AG10803 (cell line): ENCODE measurements at regions not wholly inside any gene's neighbourhood (a gene's known extent, or its start where the extent isn't known, plus 50 kb on each side); places are given as distances from the start of the nearest gene placed in this dataset.
"Not testable (repeated sequence)": the region's sequence is repeated elsewhere in the genome, so short reads cannot be mapped to it uniquely, and the experiment has no call there.

Experiments
- DNase-seq: peaks from one replicate; pipeline ENCODE4 v3.0.0; 2010; ENCODE audit warnings: low read depth
- H3K4me3 ChIP-seq: 2 replicates; pipeline ENCODE4 v1.5.1; 2011; ENCODE audit warnings: mild to moderate bottlenecking, low read length, control low read depth
- CTCF ChIP-seq: conservative IDR thresholded peaks from 2 replicates; pipeline ENCODE4 v1.5.1; 2011; ENCODE audit warnings: mild to moderate bottlenecking, low read length, control low read depth, inconsistent platforms

- no peak overlapping the region for H3K4me3 ChIP-seq
- TF ChIP-seq CTCF = no peak
- DNase-seq = no peak
Measured at GRCh38 chr7:21338728-21339164, 89.1 kb upstream of the SP4 start.

GRCh38 chr7:21344900-21345299 is 83.0 kb upstream of the SP4 start:
- H3K4me3 ChIP-seq, DNase-seq: not testable (repeated sequence)

- no peak for TF ChIP-seq CTCF
- no peak for DNase-seq
- H3K4me3 ChIP-seq = no peak overlapping the region
Measured at GRCh38 chr7:21345361-21345760, 82.5 kb upstream of the SP4 start.

GRCh38 chr7:21346297-21346696 is 81.6 kb upstream of the SP4 start:
- H3K4me3 ChIP-seq = no peak overlapping the region
- no peak for TF ChIP-seq CTCF
- DNase-seq = no peak

- H3K4me3 ChIP-seq = no peak overlapping the region
- no peak for TF ChIP-seq CTCF
- DNase-seq = no peak
Measured at GRCh38 chr7:21352540-21353387, 75.1 kb upstream of the SP4 start.

GRCh38 chr7:21353388-21353780 is 74.5 kb upstream of the SP4 start:
- TF ChIP-seq CTCF = no peak
- H3K4me3 ChIP-seq = no peak overlapping the region
- DNase-seq = no peak

GRCh38 chr7:21354284-21354683 is 73.6 kb upstream of the SP4 start:
- TF ChIP-seq CTCF = no peak
- no peak for DNase-seq
- no peak overlapping the region for H3K4me3 ChIP-seq
